Neural cell (in vitro differentiated cells): ENCODE measurements at regions not wholly inside any gene's neighbourhood (a gene's known extent, or its start where the extent isn't known, plus 50 kb on each side); places are given as distances from the start of the nearest gene placed in this dataset.
"Not testable (repeated sequence)": the region's sequence is repeated elsewhere in the genome, so short reads cannot be mapped to it uniquely, and the experiment has no call there.

Source experiments
- H2AFZ ChIP-seq: fragments of 200-600, 300-800 bp; sonication (generic), shearing (Covaris generic); 2 replicates; pipeline ENCODE4 v1.6.0; 2014; ENCODE audit warnings: low read depth, mild to moderate bottlenecking, antibody characterized with exemption, low read length, moderate library complexity
- H3F3A ChIP-seq: fragments of 200-600 bp; shearing (Covaris generic); 2 replicates; pipeline ENCODE4 v1.6.1; 2016; ENCODE audit warnings: mild to moderate bottlenecking, moderate library complexity, mixed read lengths, antibody characterized with exemption, low read length; ENCODE audit not compliant: insufficient read depth, poor library complexity, severe bottlenecking
- H3K27ac ChIP-seq: fragments of 200-600, 300-800 bp; sonication (generic), shearing (Covaris generic); 2 replicates; pipeline ENCODE4 v1.5.1; 2014; ENCODE audit warnings: mild to moderate bottlenecking, low read length, moderate library complexity
- H3K27me3 ChIP-seq: fragments of 300-800, 200-600 bp; sonication (generic), shearing (Covaris generic); 2 replicates; pipeline ENCODE4 v1.6.0; 2014; ENCODE audit warnings: mild to moderate bottlenecking, low read depth, low read length, moderate library complexity; ENCODE audit not compliant: insufficient read depth
- H3K36me3 ChIP-seq: fragments of 300-800, 200-600 bp; sonication (generic), shearing (Covaris generic); 2 replicates; pipeline ENCODE4 v1.5.1; 2014; ENCODE audit warnings: mild to moderate bottlenecking, antibody characterized with exemption, low read length, moderate library complexity; ENCODE audit not compliant: insufficient read depth
- H3K4me2 ChIP-seq: fragments of 300-800, 200-600 bp; sonication (generic), shearing (Covaris generic); 2 replicates; pipeline ENCODE4 v1.6.0; 2014; ENCODE audit warnings: mild to moderate bottlenecking, low read length
- H3K4me3 ChIP-seq: fragments of 300-800, 200-600 bp; sonication (generic), shearing (Covaris generic); 2 replicates; pipeline ENCODE4 v1.5.1; 2014; ENCODE audit warnings: mild to moderate bottlenecking, low read length, moderate library complexity
- H3K79me2 ChIP-seq: fragments of 200-600 bp; shearing (Covaris generic); replicated peaks from 2 replicates; pipeline ENCODE4 v1.6.0; 2014; ENCODE audit warnings: mild to moderate bottlenecking, low read length, moderate library complexity; ENCODE audit not compliant: insufficient read depth
- H3K9ac ChIP-seq: fragments of 300-800, 200-600 bp; sonication (generic), shearing (Covaris generic); 2 replicates; pipeline ENCODE4 v1.6.1; 2016; ENCODE audit warnings: mild to moderate bottlenecking, low read length, mixed read lengths
- H3K9me2 ChIP-seq: fragments of 200-600 bp; shearing (Covaris generic); 2 replicates; pipeline ENCODE4 v1.6.1; 2016; ENCODE audit warnings: mild to moderate bottlenecking, low read length, mixed read lengths; ENCODE audit not compliant: insufficient read depth
- H3K9me3 ChIP-seq: fragments of 200-600, 300-800 bp; sonication (generic), shearing (Covaris generic); 2 replicates; pipeline ENCODE4 v1.6.1; 2016; ENCODE audit warnings: mild to moderate bottlenecking, mixed run types, low read length, moderate library complexity, mixed read lengths
- H4K20me1 ChIP-seq: fragments of 200-600 bp; shearing (Covaris generic); 2 replicates; pipeline ENCODE4 v1.6.1; 2016; ENCODE audit warnings: mild to moderate bottlenecking, mixed run types; ENCODE audit not compliant: insufficient read depth
- EP300 ChIP-seq: fragments of 450-650 bp; conservative IDR thresholded peaks from 2 replicates; pipeline ENCODE4 v1.6.1; 2014; ENCODE audit warnings: antibody characterized with exemption, mild to moderate bottlenecking, moderate library complexity; ENCODE audit not compliant: poor library complexity, severe bottlenecking
- EZH2 ChIP-seq: fragments of 200-600, 300-800 bp; shearing (Covaris generic), sonication (generic); IDR thresholded peaks from 2 replicates; pipeline ENCODE4 v1.6.1; 2014; ENCODE audit warnings: antibody characterized with exemption, low read length, borderline replicate concordance, mild to moderate bottlenecking; ENCODE audit not compliant: insufficient read depth, poor library complexity, severe bottlenecking
- MXI1 ChIP-seq: fragments of 450-650 bp; conservative IDR thresholded peaks from 2 replicates; pipeline ENCODE4 v1.6.1; 2014; ENCODE audit warnings: antibody characterized with exemption, mild to moderate bottlenecking; ENCODE audit not compliant: poor library complexity, severe bottlenecking
- POLR2AphosphoS5 ChIP-seq: IDR thresholded peaks from 2 replicates; pipeline ENCODE4 v1.6.1; 2012
- RAD21 ChIP-seq: fragments of 450-650 bp; conservative IDR thresholded peaks from 2 replicates; pipeline ENCODE4 v1.6.1; 2014; ENCODE audit warnings: antibody characterized with exemption, mild to moderate bottlenecking, moderate library complexity
- SMC3 ChIP-seq: fragments of 450-650 bp; conservative IDR thresholded peaks from 2 replicates; pipeline ENCODE4 v1.6.1; 2014; ENCODE audit warnings: antibody characterized with exemption, mild to moderate bottlenecking, moderate library complexity; ENCODE audit not compliant: poor library complexity
- TAF1 ChIP-seq: IDR thresholded peaks from 2 replicates; pipeline ENCODE4 v1.6.1; 2012; ENCODE audit warnings: low read depth
- TF ChIP-seq, protein P1 (sequence below): fragments of 450-650 bp; IDR thresholded peaks from 2 replicates; pipeline ENCODE4 v1.5.1; 2014; ENCODE audit warnings: antibody characterized with exemption, mild to moderate bottlenecking, moderate library complexity; ENCODE audit not compliant: poor library complexity, severe bottlenecking
- TF ChIP-seq, protein P2 (sequence below): IDR thresholded peaks from 2 replicates; pipeline ENCODE4 v1.6.1; 2012; ENCODE audit warnings: borderline replicate concordance

DNA sequence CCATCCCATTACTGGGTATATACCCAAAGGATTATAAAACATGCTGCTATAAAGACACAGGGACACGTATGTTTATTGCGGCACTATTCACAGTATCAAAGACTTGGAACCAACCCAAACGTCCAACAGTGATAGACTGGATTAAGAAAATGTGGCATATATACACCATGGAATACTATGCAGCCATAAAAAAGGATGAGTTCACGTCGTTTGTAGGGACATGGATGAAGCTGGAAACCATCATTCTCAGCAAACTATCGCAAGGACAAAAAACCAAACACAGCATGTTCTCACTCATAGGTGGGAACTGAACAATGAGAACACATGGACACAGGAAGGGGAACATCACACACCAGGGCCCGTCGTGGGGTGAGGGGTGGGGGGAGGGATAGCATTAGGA, 106.1 kb downstream of the CHD1L start:
- not testable (repeated sequence) for H3K4me2 ChIP-seq, H3K9me2 ChIP-seq, H4K20me1 ChIP-seq, H3K4me3 ChIP-seq, H3K9ac ChIP-seq, H3K9me3 ChIP-seq, H3K79me2 ChIP-seq, H3K27ac ChIP-seq, H3K36me3 ChIP-seq, H2AFZ ChIP-seq, H3K27me3 ChIP-seq, H3F3A ChIP-seq

DNA sequence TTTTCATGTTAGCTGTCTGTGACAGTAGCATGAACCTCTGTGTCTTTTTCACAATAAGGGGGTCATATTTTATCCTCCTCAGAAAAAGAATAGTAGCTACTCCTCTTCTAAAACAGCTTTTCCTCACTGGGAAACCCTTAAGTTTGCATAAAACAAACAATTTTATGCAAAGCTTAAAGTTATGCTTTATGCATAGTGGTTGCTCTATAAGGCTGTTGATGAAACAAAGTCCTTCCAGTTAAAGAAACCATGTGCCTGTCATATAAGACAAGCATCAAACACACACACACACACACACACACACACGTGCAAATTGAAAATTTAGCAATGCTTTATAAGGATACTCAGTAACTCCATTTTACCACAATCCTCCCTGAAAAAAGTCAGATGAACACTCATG, 107.0 kb downstream of the CHD1L start:
- no peaks in the 10 kb centered on the region for H3K9me2 ChIP-seq
- no peak overlapping the region for H3K27ac ChIP-seq
- H3K27me3 ChIP-seq = no peaks in the 10 kb centered on the region
- TF ChIP-seq MXI1 (no peak), TAF1 (no peak), POLR2AphosphoS5 (no peak), SMC3 (no peak), RAD21 (no peak), EP300 (no peak), EZH2 (no peak)
- TF ChIP-seq, protein P1, sequence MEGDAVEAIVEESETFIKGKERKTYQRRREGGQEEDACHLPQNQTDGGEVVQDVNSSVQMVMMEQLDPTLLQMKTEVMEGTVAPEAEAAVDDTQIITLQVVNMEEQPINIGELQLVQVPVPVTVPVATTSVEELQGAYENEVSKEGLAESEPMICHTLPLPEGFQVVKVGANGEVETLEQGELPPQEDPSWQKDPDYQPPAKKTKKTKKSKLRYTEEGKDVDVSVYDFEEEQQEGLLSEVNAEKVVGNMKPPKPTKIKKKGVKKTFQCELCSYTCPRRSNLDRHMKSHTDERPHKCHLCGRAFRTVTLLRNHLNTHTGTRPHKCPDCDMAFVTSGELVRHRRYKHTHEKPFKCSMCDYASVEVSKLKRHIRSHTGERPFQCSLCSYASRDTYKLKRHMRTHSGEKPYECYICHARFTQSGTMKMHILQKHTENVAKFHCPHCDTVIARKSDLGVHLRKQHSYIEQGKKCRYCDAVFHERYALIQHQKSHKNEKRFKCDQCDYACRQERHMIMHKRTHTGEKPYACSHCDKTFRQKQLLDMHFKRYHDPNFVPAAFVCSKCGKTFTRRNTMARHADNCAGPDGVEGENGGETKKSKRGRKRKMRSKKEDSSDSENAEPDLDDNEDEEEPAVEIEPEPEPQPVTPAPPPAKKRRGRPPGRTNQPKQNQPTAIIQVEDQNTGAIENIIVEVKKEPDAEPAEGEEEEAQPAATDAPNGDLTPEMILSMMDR = no peak
- TF ChIP-seq, protein P2, sequence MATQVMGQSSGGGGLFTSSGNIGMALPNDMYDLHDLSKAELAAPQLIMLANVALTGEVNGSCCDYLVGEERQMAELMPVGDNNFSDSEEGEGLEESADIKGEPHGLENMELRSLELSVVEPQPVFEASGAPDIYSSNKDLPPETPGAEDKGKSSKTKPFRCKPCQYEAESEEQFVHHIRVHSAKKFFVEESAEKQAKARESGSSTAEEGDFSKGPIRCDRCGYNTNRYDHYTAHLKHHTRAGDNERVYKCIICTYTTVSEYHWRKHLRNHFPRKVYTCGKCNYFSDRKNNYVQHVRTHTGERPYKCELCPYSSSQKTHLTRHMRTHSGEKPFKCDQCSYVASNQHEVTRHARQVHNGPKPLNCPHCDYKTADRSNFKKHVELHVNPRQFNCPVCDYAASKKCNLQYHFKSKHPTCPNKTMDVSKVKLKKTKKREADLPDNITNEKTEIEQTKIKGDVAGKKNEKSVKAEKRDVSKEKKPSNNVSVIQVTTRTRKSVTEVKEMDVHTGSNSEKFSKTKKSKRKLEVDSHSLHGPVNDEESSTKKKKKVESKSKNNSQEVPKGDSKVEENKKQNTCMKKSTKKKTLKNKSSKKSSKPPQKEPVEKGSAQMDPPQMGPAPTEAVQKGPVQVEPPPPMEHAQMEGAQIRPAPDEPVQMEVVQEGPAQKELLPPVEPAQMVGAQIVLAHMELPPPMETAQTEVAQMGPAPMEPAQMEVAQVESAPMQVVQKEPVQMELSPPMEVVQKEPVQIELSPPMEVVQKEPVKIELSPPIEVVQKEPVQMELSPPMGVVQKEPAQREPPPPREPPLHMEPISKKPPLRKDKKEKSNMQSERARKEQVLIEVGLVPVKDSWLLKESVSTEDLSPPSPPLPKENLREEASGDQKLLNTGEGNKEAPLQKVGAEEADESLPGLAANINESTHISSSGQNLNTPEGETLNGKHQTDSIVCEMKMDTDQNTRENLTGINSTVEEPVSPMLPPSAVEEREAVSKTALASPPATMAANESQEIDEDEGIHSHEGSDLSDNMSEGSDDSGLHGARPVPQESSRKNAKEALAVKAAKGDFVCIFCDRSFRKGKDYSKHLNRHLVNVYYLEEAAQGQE = no peak
- no peaks in the 10 kb centered on the region for H3K36me3 ChIP-seq
- no peaks in the 10 kb centered on the region for H4K20me1 ChIP-seq
- H3K79me2 ChIP-seq = no peaks in the 10 kb centered on the region
- no peaks in the 10 kb centered on the region for H3K9me3 ChIP-seq
- H3K4me2 ChIP-seq = no peak overlapping the region
- no peak overlapping the region for H3K4me3 ChIP-seq
- no peak overlapping the region for H2AFZ ChIP-seq
- no peaks in the 10 kb centered on the region for H3F3A ChIP-seq
- no peak overlapping the region for H3K9ac ChIP-seq

DNA sequence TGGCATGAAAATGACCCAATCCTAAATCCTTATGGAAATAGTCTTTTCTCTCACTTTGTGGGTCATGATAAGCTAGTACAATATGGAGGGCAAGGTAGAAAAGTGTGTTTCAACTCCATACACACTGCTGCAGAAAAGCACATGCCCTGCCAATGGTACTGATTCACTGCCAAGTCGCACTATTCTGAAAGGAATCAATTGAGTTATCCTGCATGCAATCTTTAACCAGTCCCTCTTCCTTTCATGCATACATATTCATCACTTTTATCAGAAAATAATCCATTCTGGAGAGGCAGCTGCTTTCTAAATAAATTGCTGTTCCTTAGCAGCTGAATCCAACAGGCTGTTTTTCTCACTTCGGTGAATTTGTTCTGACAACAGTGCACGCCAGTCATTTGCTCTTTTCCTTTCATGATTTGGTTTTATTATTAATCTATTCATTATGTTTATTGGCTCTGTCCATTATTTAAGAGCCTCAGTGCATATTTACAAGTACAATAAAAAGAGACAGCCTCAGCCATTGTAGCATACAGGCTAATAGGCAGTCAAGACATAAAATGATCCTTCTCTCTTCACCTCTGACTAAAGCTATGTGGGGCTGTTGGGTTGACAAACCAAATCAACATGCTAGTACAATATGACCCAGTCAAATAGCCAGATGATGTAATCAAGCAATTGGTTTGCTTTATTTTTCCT, 108.8 kb downstream of the CHD1L start:
- Histone ChIP-seq H3K9me2 (no peaks in the 10 kb centered on the region), H3K9ac (no peak overlapping the region), H3K27ac (no peak overlapping the region), H3K36me3 (no peaks in the 10 kb centered on the region), H2AFZ (no peak overlapping the region), H3K9me3 (no peaks in the 10 kb centered on the region), H4K20me1 (no peaks in the 10 kb centered on the region), H3K79me2 (no peaks in the 10 kb centered on the region), H3F3A (no peaks in the 10 kb centered on the region), H3K4me3 (no peak overlapping the region), H3K4me2 (no peak overlapping the region), H3K27me3 (no peaks in the 10 kb centered on the region)
- TF ChIP-seq, protein P2 = no peak
- TF ChIP-seq EP300 = no peak
- TF ChIP-seq MXI1 = no peak
- TF ChIP-seq RAD21 = no peak
- TF ChIP-seq POLR2AphosphoS5 = no peak
- TF ChIP-seq, protein P1 = no peak
- TF ChIP-seq EZH2 = no peak
- no peak for TF ChIP-seq SMC3
